Esophagus (tissue), 2 donors: ENCODE measurements at regions not wholly inside any gene's neighbourhood (a gene's known extent, or its start where the extent isn't known, plus 50 kb on each side); places are given as distances from the start of the nearest gene placed in this dataset.
A peak's percentile ranks its signal among the peaks of the same experiment; 100 is the strongest.

Experiments used
- H3K27ac ChIP-seq, 2 donors: one replicate each; pipeline ENCODE4 v1.5.1; 2013; ENCODE audit warnings: low read depth in 2 of 2, mild to moderate bottlenecking in 2 of 2, inconsistent platforms in 1 of 2, low read length in 1 of 2, moderate library complexity in 1 of 2
- H3K27me3 ChIP-seq, 2 donors: one replicate each; pipeline ENCODE4 v1.6.1; 2013; ENCODE audit warnings: low read length in 2 of 2, control low read depth in 1 of 2, mild to moderate bottlenecking in 1 of 2; ENCODE audit not compliant: insufficient read depth in 2 of 2, control insufficient read depth in 1 of 2
- H3K36me3 ChIP-seq, 2 donors: one replicate each; pipeline ENCODE4 v1.6.1; 2013; ENCODE audit warnings: low read length in 1 of 2; ENCODE audit not compliant: control insufficient read depth in 2 of 2, insufficient read depth in 2 of 2
- H3K4me1 ChIP-seq, 2 donors: one replicate each; pipeline ENCODE4 v1.6.1; 2013; ENCODE audit warnings: low read length in 1 of 2; ENCODE audit not compliant: control insufficient read depth in 2 of 2, insufficient read depth in 2 of 2
- H3K4me3 ChIP-seq, 2 donors: one replicate each; pipeline ENCODE4 v1.5.1; 2013; ENCODE audit warnings: low read length in 2 of 2, mild to moderate bottlenecking in 2 of 2, low read depth in 1 of 2, moderate library complexity in 1 of 2
- H3K9me3 ChIP-seq, 2 donors: one replicate each; pipeline ENCODE4 v1.6.1; 2013; ENCODE audit warnings: mild to moderate bottlenecking in 2 of 2, low read depth in 1 of 2, low read length in 1 of 2, moderate library complexity in 1 of 2; ENCODE audit not compliant: control insufficient read depth in 2 of 2, insufficient read depth in 1 of 2
- WGBS, 2 donors: extraction: QIAGEN DNeasy Blood & Tissue Kit; methylation state at CpG; one replicate each; pipeline ENCODE4 v1.1.7; 2013; 5-methylcytosine and 5-hydroxymethylcytosine counted together
- donor health status: healthy with polysubstance abuse.
- donor health status: Bipolar disorder and iron deficiency.

- H3K36me3 ChIP-seq, result no peaks in the 10 kb centered on the region
- no peaks in the 10 kb centered on the region for H3K9me3 ChIP-seq
- no peaks in the 10 kb centered on the region for H3K27me3 ChIP-seq
- no peak overlapping the region for H3K27ac ChIP-seq
- peaks cover 3 to 18% of the 10 kb centered on the region in 2 donors for H3K4me1 ChIP-seq
- no peak overlapping the region for H3K4me3 ChIP-seq
- WGBS, 2 donors, result 86 to 90% methylated on average over 12 of the region's 12 CpGs
Measured at GRCh38 chr14:101473045-101473729, 88.1 kb upstream of the DIO3 start.

- Histone ChIP-seq H3K4me3 (no peak overlapping the region), H3K36me3 (no peaks in the 10 kb centered on the region), H3K4me1 (peaks cover 3 to 18% of the 10 kb centered on the region in 2 donors), H3K27me3 (no peaks in the 10 kb centered on the region), H3K27ac (no peak overlapping the region), H3K9me3 (no peaks in the 10 kb centered on the region)
- WGBS, 2 donors, result 81 to 86% methylated on average over 23 of the region's 23 CpGs
Measured at GRCh38 chr14:101473795-101474562, 87.3 kb upstream of the DIO3 start.

GRCh38 chr14:101474563-101475455 is 86.5 kb upstream of the DIO3 start:
- H3K27me3 ChIP-seq, result no peaks in the 10 kb centered on the region
- peaks cover 3 to 18% of the 10 kb centered on the region in 2 donors for H3K4me1 ChIP-seq
- no peaks in the 10 kb centered on the region for H3K9me3 ChIP-seq
- H3K36me3 ChIP-seq, result no peaks in the 10 kb centered on the region
- no peak overlapping the region for H3K4me3 ChIP-seq
- 73 to 80% methylated on average over 19 of the region's 19 CpGs for WGBS, 2 donors
- no peak overlapping the region for H3K27ac ChIP-seq

GRCh38 chr14:101475456-101476257 is 85.6 kb upstream of the DIO3 start:
- Histone ChIP-seq H3K27me3 (no peaks in the 10 kb centered on the region), H3K9me3 (no peaks in the 10 kb centered on the region), H3K4me3 (no peak overlapping the region)

GRCh38 chr14:101476258-101476915 is 84.9 kb upstream of the DIO3 start:
- H3K4me1 ChIP-seq, result peaks cover 3 to 18% of the 10 kb centered on the region in 2 donors
- H3K9me3 ChIP-seq, result no peaks in the 10 kb centered on the region
- no peaks in the 10 kb centered on the region for H3K36me3 ChIP-seq
- no peak overlapping the region for H3K27ac ChIP-seq
- WGBS, 2 donors, result 57 to 75% methylated on average over 9 of the region's 9 CpGs
- H3K27me3 ChIP-seq, result no peaks in the 10 kb centered on the region
- no peak overlapping the region for H3K4me3 ChIP-seq

More at GRCh38 chr14:101475456-101476257, 85.6 kb upstream of the DIO3 start:
- no peaks in the 10 kb centered on the region for H3K36me3 ChIP-seq
- H3K27ac ChIP-seq, result peak overlapping the region; percentile 24 to 36
- peaks cover 3 to 18% of the 10 kb centered on the region in 2 donors for H3K4me1 ChIP-seq
- 40 to 47% methylated on average over 26 of the region's 26 CpGs for WGBS, 2 donors

- H3K4me3 ChIP-seq, result no peak overlapping the region
- peaks cover 3 to 18% of the 10 kb centered on the region in 2 donors for H3K4me1 ChIP-seq
- no peak overlapping the region for H3K27ac ChIP-seq
- H3K36me3 ChIP-seq, result no peaks in the 10 kb centered on the region
- 47 to 67% methylated on average over 14 of the region's 14 CpGs for WGBS, 2 donors
- H3K27me3 ChIP-seq, result no peaks in the 10 kb centered on the region
- H3K9me3 ChIP-seq, result peaks cover 0 to 2% of the 10 kb centered on the region in 2 donors
Measured at GRCh38 chr14:101476916-101477553, 84.3 kb upstream of the DIO3 start.

- no peaks in the 10 kb centered on the region for H3K27me3 ChIP-seq
- no peak overlapping the region for H3K27ac ChIP-seq
- no peaks in the 10 kb centered on the region for H3K36me3 ChIP-seq
- H3K4me3 ChIP-seq, result no peak overlapping the region
- WGBS, 2 donors, result 50 to 64% methylated on average over 5 of the region's 5 CpGs
- peaks cover 3 to 18% of the 10 kb centered on the region in 2 donors for H3K4me1 ChIP-seq
- H3K9me3 ChIP-seq, result peaks cover 0 to 4% of the 10 kb centered on the region in 2 donors
Measured at GRCh38 chr14:101477648-101478047, 83.6 kb upstream of the DIO3 start.

GRCh38 chr14:101478096-101478495 is 83.2 kb upstream of the DIO3 start:
- no peaks in the 10 kb centered on the region for H3K36me3 ChIP-seq
- H3K4me1 ChIP-seq, result peaks cover 3 to 18% of the 10 kb centered on the region in 2 donors
- 85 to 87% methylated on average over 13 of the region's 13 CpGs for WGBS, 2 donors
- H3K27ac ChIP-seq, result no peak overlapping the region
- H3K27me3 ChIP-seq, result no peaks in the 10 kb centered on the region
- peaks cover 0 to 4% of the 10 kb centered on the region in 2 donors for H3K9me3 ChIP-seq
- H3K4me3 ChIP-seq, result no peak overlapping the region
